Chondrocyte (in vitro differentiated cells): ENCODE measurements at regions not wholly inside any gene's neighbourhood (a gene's known extent, or its start where the extent isn't known, plus 50 kb on each side); places are given as distances from the start of the nearest gene placed in this dataset.

Experiments
- DNase-seq: peaks from one replicate; pipeline ENCODE4 v3.0.0; 2021; ENCODE audit warnings: mixed read lengths, low spot score
- H3K27ac Mint-ChIP-seq: one replicate; pipeline ENCODE4 v1.8.0; 2021; ENCODE audit warnings: mild to moderate bottlenecking, moderate library complexity, mixed read lengths; ENCODE audit not compliant: unreplicated experiment
- H3K27me3 Mint-ChIP-seq: 2 replicates; pipeline ENCODE4 v1.8.0; 2021; ENCODE audit warnings: low read depth, mixed read lengths
- H3K36me3 Mint-ChIP-seq: 2 replicates; pipeline ENCODE4 v1.8.0; 2021; ENCODE audit warnings: low read depth, mixed read lengths
- H3K4me1 Mint-ChIP-seq: 2 replicates; pipeline ENCODE4 v1.8.0; 2021; ENCODE audit warnings: low read depth, mild to moderate bottlenecking, mixed read lengths
- H3K4me3 Mint-ChIP-seq: one replicate; pipeline ENCODE4 v1.8.0; 2021; ENCODE audit warnings: mild to moderate bottlenecking, moderate library complexity, mixed read lengths; ENCODE audit not compliant: unreplicated experiment
- H3K9me3 Mint-ChIP-seq: 2 replicates; pipeline ENCODE4 v1.8.0; 2021; ENCODE audit warnings: low read depth, mixed read lengths
- TF ChIP-seq, protein P1 (sequence below): fragments of 200-600 bp; sonication (generic); IDR thresholded peaks from 2 replicates; pipeline ENCODE4 v1.5.0; 2021; ENCODE audit warnings: antibody characterized with exemption, mild to moderate bottlenecking, moderate library complexity

DNA sequence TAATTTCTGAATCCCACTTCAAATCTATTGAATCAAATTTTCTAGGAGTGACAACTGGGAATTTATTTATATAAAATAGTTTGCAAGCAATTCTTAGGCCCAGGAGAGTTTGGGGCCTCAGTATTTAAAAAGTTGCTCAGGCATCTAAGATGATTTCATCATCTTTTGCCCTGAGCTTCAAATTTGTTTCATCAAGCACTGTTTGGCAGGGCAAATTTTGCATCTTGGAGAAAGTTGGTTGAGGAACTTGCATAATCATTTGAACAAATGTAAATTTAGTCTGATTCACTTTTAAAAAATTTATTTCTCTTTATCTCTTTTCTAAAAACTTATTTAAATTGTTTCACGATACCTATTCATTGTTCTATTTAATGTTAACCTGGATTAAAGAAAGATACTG is 702.8 kb downstream of the SI start:
- DNase-seq: no peak
- Mint-ChIP-seq H3K36me3 (no peaks in the 10 kb centered on the region), H3K4me1 (peaks cover 4% of the 10 kb centered on the region), H3K27me3 (no peaks in the 10 kb centered on the region), H3K4me3 (no peak overlapping the region), H3K9me3 (no peaks in the 10 kb centered on the region), H3K27ac (no peak overlapping the region)
- TF ChIP-seq, protein P1, sequence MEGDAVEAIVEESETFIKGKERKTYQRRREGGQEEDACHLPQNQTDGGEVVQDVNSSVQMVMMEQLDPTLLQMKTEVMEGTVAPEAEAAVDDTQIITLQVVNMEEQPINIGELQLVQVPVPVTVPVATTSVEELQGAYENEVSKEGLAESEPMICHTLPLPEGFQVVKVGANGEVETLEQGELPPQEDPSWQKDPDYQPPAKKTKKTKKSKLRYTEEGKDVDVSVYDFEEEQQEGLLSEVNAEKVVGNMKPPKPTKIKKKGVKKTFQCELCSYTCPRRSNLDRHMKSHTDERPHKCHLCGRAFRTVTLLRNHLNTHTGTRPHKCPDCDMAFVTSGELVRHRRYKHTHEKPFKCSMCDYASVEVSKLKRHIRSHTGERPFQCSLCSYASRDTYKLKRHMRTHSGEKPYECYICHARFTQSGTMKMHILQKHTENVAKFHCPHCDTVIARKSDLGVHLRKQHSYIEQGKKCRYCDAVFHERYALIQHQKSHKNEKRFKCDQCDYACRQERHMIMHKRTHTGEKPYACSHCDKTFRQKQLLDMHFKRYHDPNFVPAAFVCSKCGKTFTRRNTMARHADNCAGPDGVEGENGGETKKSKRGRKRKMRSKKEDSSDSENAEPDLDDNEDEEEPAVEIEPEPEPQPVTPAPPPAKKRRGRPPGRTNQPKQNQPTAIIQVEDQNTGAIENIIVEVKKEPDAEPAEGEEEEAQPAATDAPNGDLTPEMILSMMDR: no peak

DNA sequence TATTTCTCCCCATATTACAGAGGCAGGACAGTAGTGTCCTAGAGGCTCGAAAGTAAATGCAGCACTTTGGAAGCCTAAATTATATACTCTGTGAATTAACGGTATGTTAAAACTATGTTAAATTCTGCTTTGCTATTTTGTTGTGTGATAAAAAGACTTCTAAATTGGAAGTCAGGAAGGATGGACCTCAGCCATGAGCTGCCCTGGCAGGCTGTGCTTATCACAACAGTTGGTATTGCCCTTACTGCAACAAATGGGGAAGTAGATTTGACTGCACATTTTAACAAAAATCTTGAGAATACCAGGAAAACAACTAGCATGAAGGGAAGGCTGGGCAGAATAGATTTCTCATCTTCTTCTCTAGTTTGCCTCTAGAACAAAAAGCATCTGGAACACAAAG is 706.6 kb downstream of the SI start:
- no peak overlapping the region for H3K27ac Mint-ChIP-seq
- H3K27me3 Mint-ChIP-seq: peaks cover 1% of the 10 kb centered on the region
- no peaks in the 10 kb centered on the region for H3K36me3 Mint-ChIP-seq
- no peak overlapping the region for H3K4me3 Mint-ChIP-seq
- no peak for DNase-seq
- H3K4me1 Mint-ChIP-seq: no peaks in the 10 kb centered on the region
- TF ChIP-seq, protein P1: no peak
- H3K9me3 Mint-ChIP-seq: no peaks in the 10 kb centered on the region

DNA sequence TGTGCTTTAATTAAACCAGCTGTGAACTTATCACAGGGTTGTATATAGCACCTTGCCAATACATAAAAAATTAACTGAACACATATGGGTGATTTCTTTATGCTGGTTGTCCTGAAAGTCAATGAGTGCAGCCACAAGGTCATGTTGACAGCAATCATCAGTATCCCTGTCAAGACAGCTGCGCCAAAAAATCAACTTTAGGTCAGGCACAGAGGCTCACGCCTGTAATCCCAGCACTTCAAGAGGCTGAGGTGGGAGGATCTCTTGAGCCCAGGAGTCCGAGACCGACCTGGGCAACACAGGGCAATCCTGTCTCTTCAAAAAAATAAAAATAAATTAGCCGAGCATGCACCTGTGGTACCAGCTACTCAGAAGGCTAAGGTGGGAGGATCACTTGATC is 707.3 kb downstream of the SI start:
- Mint-ChIP-seq H3K4me3 (no peak overlapping the region), H3K27ac (no peak overlapping the region), H3K36me3 (no peaks in the 10 kb centered on the region), H3K9me3 (no peaks in the 10 kb centered on the region), H3K4me1 (no peaks in the 10 kb centered on the region), H3K27me3 (peaks cover 1% of the 10 kb centered on the region)
- TF ChIP-seq, protein P1: no peak
- no peak for DNase-seq

DNA sequence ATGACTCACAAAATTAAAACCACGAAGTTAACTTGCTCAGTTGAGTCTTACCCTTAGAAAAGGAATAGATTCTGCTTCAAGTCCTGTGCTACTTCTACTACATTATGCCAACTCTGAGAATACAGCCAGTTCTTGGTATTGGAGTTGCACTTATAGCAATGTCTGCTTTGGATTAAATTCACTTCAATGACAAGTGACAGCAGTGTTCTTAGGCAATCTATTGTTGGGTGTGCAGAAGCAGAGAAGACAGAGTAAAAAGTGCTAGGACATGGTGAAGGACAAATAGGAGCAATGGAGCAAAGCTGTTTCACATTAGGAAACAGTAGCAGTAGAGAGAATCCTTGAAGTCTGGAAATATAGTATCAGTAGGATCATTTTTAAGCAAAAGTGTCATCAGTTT is 713.1 kb downstream of the SI start:
- no peaks in the 10 kb centered on the region for H3K4me1 Mint-ChIP-seq
- no peak for DNase-seq
- peaks cover 3% of the 10 kb centered on the region for H3K27me3 Mint-ChIP-seq
- no peak overlapping the region for H3K4me3 Mint-ChIP-seq
- H3K27ac Mint-ChIP-seq: no peak overlapping the region
- H3K36me3 Mint-ChIP-seq: no peaks in the 10 kb centered on the region
- H3K9me3 Mint-ChIP-seq: no peaks in the 10 kb centered on the region
- TF ChIP-seq, protein P1: no peak

DNA sequence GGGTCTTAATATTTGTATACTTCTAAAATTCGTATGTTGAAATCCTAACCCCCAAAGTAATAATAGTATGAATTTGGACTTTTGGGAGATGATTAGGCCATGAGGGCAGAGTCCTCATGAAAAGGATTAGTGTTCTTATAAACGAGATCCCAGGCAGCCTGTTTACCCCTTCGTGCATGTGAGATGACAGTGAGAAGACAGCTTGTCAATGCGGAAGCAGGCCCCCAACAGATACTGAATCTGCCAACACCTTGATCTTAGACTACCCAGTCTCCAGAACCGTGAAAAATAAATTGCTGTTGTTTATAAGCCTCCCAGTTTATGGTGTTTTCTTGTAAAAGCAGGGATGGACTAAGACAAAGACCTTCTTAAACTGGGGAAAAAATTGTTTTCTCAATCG is 714.2 kb downstream of the SI start:
- DNase-seq: no peak
- Mint-ChIP-seq H3K36me3 (no peaks in the 10 kb centered on the region), H3K9me3 (no peaks in the 10 kb centered on the region), H3K4me1 (no peaks in the 10 kb centered on the region), H3K27ac (no peak overlapping the region), H3K4me3 (no peak overlapping the region), H3K27me3 (peaks cover 4% of the 10 kb centered on the region)
- TF ChIP-seq, protein P1: no peak
